ENCODE measurements at regions not wholly inside any gene's neighbourhood (a gene's known extent, or its start where the extent isn't known, plus 50 kb on each side); places are given as distances from the start of the nearest gene placed in this dataset.
"Not testable (repeated sequence)": the region's sequence is repeated elsewhere in the genome, so short reads cannot be mapped to it uniquely, and the experiment has no call there.

GRCh38 chrX:45615591-45615990 lies 414.9 kb upstream of the DIPK2B start:
- in situ Hi-C loops (cut with MboI; ENCODE audit: low pct_unique_long_range_greater_than_20kb, low sequenced_read_pairs); DNase-seq: not testable (repeated sequence)

GRCh38 chrX:45614853-45615252 lies 414.2 kb upstream of the DIPK2B start:
- DNase-seq, result no peak
- in situ Hi-C loops (cut with MboI; ENCODE audit: low pct_unique_long_range_greater_than_20kb, low sequenced_read_pairs), result no loop called here

GRCh38 chrX:45602151-45602550 lies 401.5 kb upstream of the DIPK2B start:
- DNase-seq, result no peak

GRCh38 chrX:45601052-45601451 lies 400.4 kb upstream of the DIPK2B start:
- in situ Hi-C loops (cut with MboI; ENCODE audit: low pct_unique_long_range_greater_than_20kb, low sequenced_read_pairs), result no loop called here
- no peak for DNase-seq

More at GRCh38 chrX:45602151-45602550, 401.5 kb upstream of the DIPK2B start:
- in situ Hi-C loops (cut with MboI; ENCODE audit: low pct_unique_long_range_greater_than_20kb, low sequenced_read_pairs), result no loop called here

- in situ Hi-C loops (cut with MboI; ENCODE audit: low pct_unique_long_range_greater_than_20kb, low sequenced_read_pairs), result no loop called here
- no peak for DNase-seq
Measured at GRCh38 chrX:45598861-45599260, 398.2 kb upstream of the DIPK2B start.

- in situ Hi-C loops (cut with MboI; ENCODE audit: low pct_unique_long_range_greater_than_20kb, low sequenced_read_pairs), result no loop called here
Measured at GRCh38 chrX:45596188-45596808, 395.6 kb upstream of the DIPK2B start.

GRCh38 chrX:45592101-45592500 lies 391.4 kb upstream of the DIPK2B start:
- no peak for DNase-seq
- in situ Hi-C loops (cut with MboI; ENCODE audit: low pct_unique_long_range_greater_than_20kb, low sequenced_read_pairs), result no loop called here

More at GRCh38 chrX:45596188-45596808, 395.6 kb upstream of the DIPK2B start:
- no peak for DNase-seq

GRCh38 chrX:45591650-45592049 lies 391.0 kb upstream of the DIPK2B start:
- in situ Hi-C loops (cut with MboI; ENCODE audit: low pct_unique_long_range_greater_than_20kb, low sequenced_read_pairs), result no loop called here
- no peak for DNase-seq

GRCh38 chrX:45584717-45585116 lies 384.0 kb upstream of the DIPK2B start:
- DNase-seq, result no peak
- in situ Hi-C loops (cut with MboI; ENCODE audit: low pct_unique_long_range_greater_than_20kb, low sequenced_read_pairs), result no loop called here

GRCh38 chrX:45577361-45577760 lies 376.7 kb upstream of the DIPK2B start:
- no peak for DNase-seq
- in situ Hi-C loops (cut with MboI; ENCODE audit: low pct_unique_long_range_greater_than_20kb, low sequenced_read_pairs), result no loop called here

GRCh38 chrX:45571453-45571852 lies 370.8 kb upstream of the DIPK2B start:
- DNase-seq, result no peak
- in situ Hi-C loops (cut with MboI; ENCODE audit: low pct_unique_long_range_greater_than_20kb, low sequenced_read_pairs), result no loop called here

- DNase-seq, result no peak
- in situ Hi-C loops (cut with MboI; ENCODE audit: low pct_unique_long_range_greater_than_20kb, low sequenced_read_pairs), result no loop called here
Measured at GRCh38 chrX:45566456-45566855, 365.8 kb upstream of the DIPK2B start.

- no peak for DNase-seq
- in situ Hi-C loops (cut with MboI; ENCODE audit: low pct_unique_long_range_greater_than_20kb, low sequenced_read_pairs), result no loop called here
Measured at GRCh38 chrX:45557387-45557786, 356.7 kb upstream of the DIPK2B start.

- in situ Hi-C loops (cut with MboI; ENCODE audit: low pct_unique_long_range_greater_than_20kb, low sequenced_read_pairs), result no loop called here
Measured at GRCh38 chrX:45554736-45555135, 354.1 kb upstream of the DIPK2B start.

GRCh38 chrX:45553417-45553816 lies 352.7 kb upstream of the DIPK2B start:
- in situ Hi-C loops (cut with MboI; ENCODE audit: low pct_unique_long_range_greater_than_20kb, low sequenced_read_pairs), result no loop called here
- DNase-seq, result no peak

More at GRCh38 chrX:45554736-45555135, 354.1 kb upstream of the DIPK2B start:
- no peak for DNase-seq

- DNase-seq; in situ Hi-C loops (cut with MboI; ENCODE audit: low pct_unique_long_range_greater_than_20kb, low sequenced_read_pairs): not testable (repeated sequence)
Measured at GRCh38 chrX:45546697-45547096, 346.0 kb upstream of the DIPK2B start.

GRCh38 chrX:45540181-45540580 lies 339.5 kb upstream of the DIPK2B start:
- DNase-seq, result no peak
- in situ Hi-C loops (cut with MboI; ENCODE audit: low pct_unique_long_range_greater_than_20kb, low sequenced_read_pairs), result no loop called here

GRCh38 chrX:45537936-45538335 lies 337.3 kb upstream of the DIPK2B start:
- DNase-seq, result no peak
- in situ Hi-C loops (cut with MboI; ENCODE audit: low pct_unique_long_range_greater_than_20kb, low sequenced_read_pairs), result no loop called here

GRCh38 chrX:45527834-45528233 lies 327.2 kb upstream of the DIPK2B start:
- in situ Hi-C loops (cut with MboI; ENCODE audit: low pct_unique_long_range_greater_than_20kb, low sequenced_read_pairs), result no loop called here
- no peak for DNase-seq

GRCh38 chrX:45524805-45525204 lies 324.1 kb upstream of the DIPK2B start:
- in situ Hi-C loops (cut with MboI; ENCODE audit: low pct_unique_long_range_greater_than_20kb, low sequenced_read_pairs), result no loop called here
- DNase-seq, result no peak

GRCh38 chrX:45524296-45524695 lies 323.6 kb upstream of the DIPK2B start:
- in situ Hi-C loops (cut with MboI; ENCODE audit: low pct_unique_long_range_greater_than_20kb, low sequenced_read_pairs), result no loop called here

More at GRCh38 chrX:45524296-45524695, 323.6 kb upstream of the DIPK2B start:
- no peak for DNase-seq

All from KBM-7 (cell line).